Endothelial cell of umbilical vein (primary cell): ENCODE measurements at regions not wholly inside any gene's neighbourhood (a gene's known extent, or its start where the extent isn't known, plus 50 kb on each side); places are given as distances from the start of the nearest gene placed in this dataset.

Experiments used
- FOS ChIP-seq: IDR thresholded peaks from 2 replicates; pipeline ENCODE4 v1.6.1; 2011; ENCODE audit warnings: mild to moderate bottlenecking, low read length, moderate library complexity, borderline replicate concordance; ENCODE audit not compliant: insufficient read depth
- POLR2A ChIP-seq: IDR thresholded peaks from 2 replicates; pipeline ENCODE4 v1.6.1; 2012; ENCODE audit warnings: low read depth, mild to moderate bottlenecking, control low read depth, low read length
- TF ChIP-seq, protein P1 (sequence below), 2 donors: IDR thresholded peaks; 1 replicate in 1 of 2; 2 replicates in 1 of 2; pipeline ENCODE4 v1.5.1; 2011; ENCODE audit warnings: low read length in 2 of 2, mild to moderate bottlenecking in 2 of 2, moderate library complexity in 2 of 2, control low read depth in 1 of 2, inconsistent platforms in 1 of 2, low read depth in 1 of 2; ENCODE audit not compliant: insufficient read depth in 1 of 2; ENCODE audit errors: extremely low read depth in 1 of 2

DNA sequence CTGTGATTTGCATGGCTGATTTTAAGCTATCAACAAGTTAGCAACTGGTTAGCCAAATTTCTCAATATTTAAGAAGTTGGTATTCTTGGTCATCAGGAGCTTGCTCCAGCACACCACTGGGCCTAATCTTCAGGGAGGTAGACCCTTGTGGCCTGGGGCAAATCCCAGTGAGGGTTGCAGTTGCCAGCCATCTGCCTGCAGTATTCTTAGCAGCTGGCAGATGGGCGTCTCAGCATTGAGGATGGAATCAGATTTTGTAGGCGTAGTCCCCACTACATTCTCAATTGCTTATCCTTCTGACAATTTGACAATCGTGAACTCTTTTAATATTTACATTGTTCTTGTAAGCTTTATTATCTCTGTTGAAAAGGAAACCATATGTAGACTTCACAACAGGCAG, 1266.2 kb downstream of the SLITRK5 start:
- TF ChIP-seq, protein P1, sequence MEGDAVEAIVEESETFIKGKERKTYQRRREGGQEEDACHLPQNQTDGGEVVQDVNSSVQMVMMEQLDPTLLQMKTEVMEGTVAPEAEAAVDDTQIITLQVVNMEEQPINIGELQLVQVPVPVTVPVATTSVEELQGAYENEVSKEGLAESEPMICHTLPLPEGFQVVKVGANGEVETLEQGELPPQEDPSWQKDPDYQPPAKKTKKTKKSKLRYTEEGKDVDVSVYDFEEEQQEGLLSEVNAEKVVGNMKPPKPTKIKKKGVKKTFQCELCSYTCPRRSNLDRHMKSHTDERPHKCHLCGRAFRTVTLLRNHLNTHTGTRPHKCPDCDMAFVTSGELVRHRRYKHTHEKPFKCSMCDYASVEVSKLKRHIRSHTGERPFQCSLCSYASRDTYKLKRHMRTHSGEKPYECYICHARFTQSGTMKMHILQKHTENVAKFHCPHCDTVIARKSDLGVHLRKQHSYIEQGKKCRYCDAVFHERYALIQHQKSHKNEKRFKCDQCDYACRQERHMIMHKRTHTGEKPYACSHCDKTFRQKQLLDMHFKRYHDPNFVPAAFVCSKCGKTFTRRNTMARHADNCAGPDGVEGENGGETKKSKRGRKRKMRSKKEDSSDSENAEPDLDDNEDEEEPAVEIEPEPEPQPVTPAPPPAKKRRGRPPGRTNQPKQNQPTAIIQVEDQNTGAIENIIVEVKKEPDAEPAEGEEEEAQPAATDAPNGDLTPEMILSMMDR (IDR thresholded peaks at IDR 0.05; ENCODE audit: extremely low read depth in 1 of 2, insufficient read depth in 1 of 2, low read depth in 1 of 2, low read length in 2 of 2), result no peak
- TF ChIP-seq POLR2A (no peak), FOS (no peak)
